ENCODE measurements at regions not wholly inside any gene's neighbourhood (a gene's known extent, or its start where the extent isn't known, plus 50 kb on each side); places are given as distances from the start of the nearest gene placed in this dataset.

- DNase-seq (ENCODE audit: low read depth) = no peak
These were observed 174.2 kb downstream of the SOCS6 start for GRCh38 chr18:70463085-70463484.

- no peak for DNase-seq (ENCODE audit: low read depth)
These were observed 173.2 kb downstream of the SOCS6 start for GRCh38 chr18:70462078-70462439.

- DNase-seq (ENCODE audit: low read depth) = no peak
These were observed 172.7 kb downstream of the SOCS6 start for GRCh38 chr18:70461323-70462077.

- no peak for DNase-seq (ENCODE audit: low read depth)
These were observed 170.9 kb downstream of the SOCS6 start for GRCh38 chr18:70459731-70460130.

GRCh38 chr18:70459251-70459650 lies 170.4 kb downstream of the SOCS6 start:
- DNase-seq (ENCODE audit: low read depth) = no peak

- no peak for DNase-seq (ENCODE audit: low read depth)
These were observed 168.9 kb downstream of the SOCS6 start for GRCh38 chr18:70457788-70458187.

GRCh38 chr18:70457223-70457622 lies 168.4 kb downstream of the SOCS6 start:
- DNase-seq (ENCODE audit: low read depth) = no peak

GRCh38 chr18:70456376-70456775 lies 167.5 kb downstream of the SOCS6 start:
- no peak for DNase-seq (ENCODE audit: low read depth)

- DNase-seq (ENCODE audit: low read depth) = no peak
These were observed 166.9 kb downstream of the SOCS6 start for GRCh38 chr18:70455731-70456130.

GRCh38 chr18:70454704-70455322 lies 166.0 kb downstream of the SOCS6 start:
- DNase-seq (ENCODE audit: low read depth) = peak; percentile 79

- no peak for DNase-seq (ENCODE audit: low read depth)
These were observed 164.4 kb downstream of the SOCS6 start for GRCh38 chr18:70453058-70453775.

GRCh38 chr18:70452501-70452900 lies 163.7 kb downstream of the SOCS6 start:
- DNase-seq (ENCODE audit: low read depth) = no peak

- DNase-seq (ENCODE audit: low read depth) = peak; percentile 32
These were observed 161.8 kb downstream of the SOCS6 start for GRCh38 chr18:70450426-70451253.

GRCh38 chr18:70448588-70448987 lies 159.7 kb downstream of the SOCS6 start:
- no peak for DNase-seq (ENCODE audit: low read depth)

GRCh38 chr18:70446063-70446462 lies 157.2 kb downstream of the SOCS6 start:
- DNase-seq (ENCODE audit: low read depth) = no peak

- DNase-seq (ENCODE audit: low read depth) = no peak
These were observed 154.1 kb downstream of the SOCS6 start for GRCh38 chr18:70442933-70443332.

GRCh38 chr18:70432804-70433400 lies 144.1 kb downstream of the SOCS6 start:
- no peak for DNase-seq (ENCODE audit: low read depth)

- DNase-seq (ENCODE audit: low read depth) = no peak
These were observed 142.4 kb downstream of the SOCS6 start for GRCh38 chr18:70431203-70431624.

GRCh38 chr18:70430501-70431173 lies 141.8 kb downstream of the SOCS6 start:
- DNase-seq (ENCODE audit: low read depth) = no peak

GRCh38 chr18:70429847-70430500 lies 141.1 kb downstream of the SOCS6 start:
- no peak for DNase-seq (ENCODE audit: low read depth)

Data from myocyte (in vitro differentiated cells).